CD4-positive, alpha-beta T cell treated with Interleukin-21 for 1 hour (primary cell): ENCODE measurements at regions not wholly inside any gene's neighbourhood (a gene's known extent, or its start where the extent isn't known, plus 50 kb on each side); places are given as distances from the start of the nearest gene placed in this dataset.
"Not testable (repeated sequence)": the region's sequence is repeated elsewhere in the genome, so short reads cannot be mapped to it uniquely, and the experiment has no call there.

Experiments used
- DNase-seq: peaks from one replicate; pipeline ENCODE4 v3.0.0-alpha.2; 2020

GRCh38 chr5:105630803-105631202 is 2039.9 kb downstream of the EFNA5 start:
- DNase-seq, result no peak

DNA sequence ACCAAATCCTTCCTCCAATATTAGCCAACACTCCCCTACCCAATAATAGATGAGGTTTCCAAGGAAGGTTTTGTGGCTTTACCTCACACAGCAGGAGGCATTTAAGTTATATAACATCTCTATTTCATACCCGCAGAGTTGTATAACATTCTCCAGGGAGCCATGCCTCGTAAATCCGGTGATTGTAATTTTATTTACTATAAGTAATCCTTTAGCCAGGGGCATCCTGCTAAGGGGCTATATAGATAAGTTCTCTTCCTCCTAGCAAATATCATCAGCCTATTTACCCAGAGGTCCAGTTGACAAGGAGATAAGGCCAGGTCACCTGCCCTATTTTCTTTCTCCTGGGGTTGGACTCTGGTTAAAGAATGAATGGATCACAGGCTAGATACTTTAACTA is 2051.0 kb downstream of the EFNA5 start:
- DNase-seq, result no peak

GRCh38 chr5:105617436-105618215 is 2053.1 kb downstream of the EFNA5 start:
- DNase-seq, result no peak

DNA sequence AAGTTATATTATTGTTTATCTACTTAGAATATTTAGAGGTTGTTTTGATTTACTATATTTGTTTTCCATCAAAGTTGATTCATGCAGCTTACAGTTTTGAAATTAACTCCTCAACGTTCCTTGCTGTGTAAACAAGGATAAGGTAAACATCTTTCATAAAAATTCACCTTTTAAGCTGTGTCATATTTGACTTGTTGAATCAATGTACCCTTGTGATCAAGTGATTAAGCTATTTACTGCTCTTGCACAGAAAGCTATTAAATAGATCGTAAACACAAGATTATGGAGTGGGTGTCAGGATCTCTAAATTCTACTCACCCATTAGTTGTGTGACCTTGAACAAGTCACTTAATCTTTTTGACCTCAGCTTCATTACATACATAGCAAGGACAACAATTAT is 2054.0 kb upstream of the NUDT12 start:
- no peak for DNase-seq

GRCh38 chr5:105602406-105602805 is 2039.8 kb upstream of the NUDT12 start:
- not testable (repeated sequence) for DNase-seq

DNA sequence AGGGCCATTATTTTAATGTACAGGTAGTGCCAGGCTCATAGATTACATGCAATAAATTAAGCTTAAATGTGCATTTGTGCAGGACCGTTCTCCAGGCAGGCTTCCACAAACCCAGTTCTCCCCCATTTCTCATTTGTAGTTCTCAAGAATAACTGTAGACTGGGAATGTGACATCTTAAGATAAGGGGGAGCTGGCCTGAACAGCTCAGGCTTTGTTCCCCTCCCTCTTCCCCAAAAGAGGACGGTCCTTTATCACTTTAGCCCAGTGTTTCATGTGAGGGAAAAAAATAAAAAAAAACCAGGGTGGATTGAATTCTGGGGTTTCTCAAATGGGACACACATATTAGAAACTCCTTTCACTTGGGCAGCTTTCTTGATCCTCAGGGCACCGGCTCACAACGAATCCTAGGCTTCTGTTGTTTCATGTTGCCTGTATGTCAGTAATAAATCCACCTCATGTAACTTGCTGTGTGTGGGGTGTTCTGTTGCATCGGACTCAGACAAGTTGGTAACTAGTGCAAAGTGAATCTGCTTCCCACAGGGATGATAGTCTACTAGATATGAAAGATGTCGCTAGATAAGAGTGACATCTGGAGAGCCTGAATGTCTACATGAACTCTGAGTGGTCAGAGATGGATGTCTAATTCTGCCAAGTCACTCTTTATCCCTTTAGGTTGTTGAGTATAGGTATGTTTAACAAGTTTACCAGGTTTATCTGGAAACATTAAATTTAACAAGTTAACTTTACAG is 2030.6 kb upstream of the NUDT12 start:
- DNase-seq, result no peak

- no peak for DNase-seq
Measured at GRCh38 chr5:105587963-105588662, 2025.5 kb upstream of the NUDT12 start.

GRCh38 chr5:105581988-105582690 is 2019.5 kb upstream of the NUDT12 start:
- no peak for DNase-seq

DNA sequence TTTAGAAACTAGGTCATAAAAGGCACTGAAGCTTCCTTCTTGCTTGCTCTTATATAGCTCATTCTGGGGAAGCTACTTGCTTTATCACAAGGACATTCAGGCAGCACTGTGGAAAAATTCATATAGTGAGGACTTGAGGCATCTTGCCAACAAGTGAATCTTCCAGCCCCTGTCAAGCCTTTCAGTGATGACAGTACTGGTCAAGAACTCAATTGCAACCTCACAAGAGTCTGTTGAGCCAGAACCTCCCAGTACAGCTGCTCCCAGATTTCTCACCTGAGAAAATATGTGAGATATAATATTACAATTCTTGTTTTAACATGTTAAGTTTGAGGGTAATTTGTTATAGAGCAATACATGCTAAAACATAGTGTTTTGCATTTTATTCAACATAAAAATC is 2011.0 kb upstream of the NUDT12 start:
- DNase-seq, result no peak

GRCh38 chr5:105565531-105565930 is 2002.9 kb upstream of the NUDT12 start:
- DNase-seq, result no peak

DNA sequence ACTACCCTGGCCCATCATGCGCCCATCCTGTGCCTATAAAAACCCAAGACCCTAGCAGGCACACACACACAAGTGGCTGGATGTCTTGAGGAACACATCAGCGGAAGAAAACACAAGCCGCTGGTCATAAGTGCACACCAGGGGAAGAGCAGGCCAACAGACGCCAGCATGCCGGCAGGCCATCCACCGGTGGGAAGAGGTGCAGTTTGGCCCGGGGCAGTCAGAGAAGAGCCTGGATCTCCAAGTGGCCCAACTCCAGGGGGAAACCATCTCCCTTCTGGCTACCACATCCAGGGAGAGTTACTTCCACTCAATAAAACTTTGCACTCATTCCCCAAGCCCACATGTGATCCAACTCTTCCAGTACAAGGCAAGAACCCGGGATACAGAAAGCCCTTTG is 2001.3 kb upstream of the NUDT12 start:
- DNase-seq, result no peak

GRCh38 chr5:105554568-105555169 is 1992.1 kb upstream of the NUDT12 start:
- no peak for DNase-seq

DNA sequence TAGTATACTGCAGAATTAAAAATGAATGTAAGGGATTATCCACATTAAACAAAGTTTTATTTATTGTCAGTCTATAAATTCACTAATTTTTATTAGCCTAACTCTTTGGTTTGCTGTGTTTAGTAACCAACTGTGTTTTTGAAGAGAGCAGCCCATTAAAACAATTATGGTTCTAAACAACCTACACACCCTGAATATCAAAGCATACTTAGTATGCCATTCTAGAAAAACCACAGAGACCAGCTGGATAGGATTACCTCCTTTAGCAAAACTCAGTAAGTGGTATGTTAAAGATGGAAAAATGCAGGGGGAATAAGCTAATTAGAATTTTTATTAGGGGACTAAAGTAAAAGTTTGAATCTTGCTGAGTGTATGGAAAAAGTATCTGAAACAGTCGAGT is 1981.7 kb upstream of the NUDT12 start:
- DNase-seq, result no peak

GRCh38 chr5:105536675-105537074 is 1974.1 kb upstream of the NUDT12 start:
- no peak for DNase-seq

- no peak for DNase-seq
Measured at GRCh38 chr5:105530716-105531261, 1968.2 kb upstream of the NUDT12 start.

DNA sequence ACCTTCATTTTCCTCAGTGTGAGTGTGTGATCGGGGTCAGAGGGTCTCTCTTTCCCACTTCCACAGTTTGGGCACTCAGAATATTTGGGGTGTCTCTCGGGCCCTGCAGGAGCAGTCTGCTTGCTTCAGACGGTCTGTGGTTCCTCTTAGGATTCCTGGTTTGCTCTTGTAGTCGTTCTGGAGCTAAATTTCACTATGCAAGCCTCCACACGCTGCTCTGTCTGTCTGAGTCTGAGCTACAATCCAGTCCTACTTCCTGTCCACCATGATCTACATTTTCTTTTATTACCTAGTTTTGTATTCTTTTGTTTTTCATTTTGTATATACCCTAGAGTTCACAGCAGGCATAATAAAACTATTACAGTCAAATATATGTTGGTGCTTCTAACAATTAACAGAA is 1967.3 kb upstream of the NUDT12 start:
- DNase-seq, result no peak

DNA sequence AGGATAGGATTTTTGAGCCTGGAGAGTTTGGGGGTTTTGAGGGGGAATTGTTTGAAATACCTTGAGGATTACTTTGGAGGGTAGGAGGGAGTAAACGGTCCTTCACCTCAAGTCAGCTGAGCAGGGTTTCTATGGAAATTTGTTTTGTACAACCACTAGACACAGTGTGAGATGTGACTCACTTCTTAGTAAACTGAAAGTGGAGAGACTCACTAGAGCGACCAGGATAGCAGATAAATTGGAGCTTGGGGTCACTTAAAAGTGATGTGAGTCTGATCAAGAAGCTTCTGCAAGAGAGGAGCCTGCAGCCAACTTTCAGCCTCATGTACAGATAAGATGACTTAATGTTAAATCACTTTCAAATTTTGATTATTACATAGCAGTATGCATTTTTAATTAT is 1945.9 kb upstream of the NUDT12 start:
- DNase-seq, result no peak

DNA sequence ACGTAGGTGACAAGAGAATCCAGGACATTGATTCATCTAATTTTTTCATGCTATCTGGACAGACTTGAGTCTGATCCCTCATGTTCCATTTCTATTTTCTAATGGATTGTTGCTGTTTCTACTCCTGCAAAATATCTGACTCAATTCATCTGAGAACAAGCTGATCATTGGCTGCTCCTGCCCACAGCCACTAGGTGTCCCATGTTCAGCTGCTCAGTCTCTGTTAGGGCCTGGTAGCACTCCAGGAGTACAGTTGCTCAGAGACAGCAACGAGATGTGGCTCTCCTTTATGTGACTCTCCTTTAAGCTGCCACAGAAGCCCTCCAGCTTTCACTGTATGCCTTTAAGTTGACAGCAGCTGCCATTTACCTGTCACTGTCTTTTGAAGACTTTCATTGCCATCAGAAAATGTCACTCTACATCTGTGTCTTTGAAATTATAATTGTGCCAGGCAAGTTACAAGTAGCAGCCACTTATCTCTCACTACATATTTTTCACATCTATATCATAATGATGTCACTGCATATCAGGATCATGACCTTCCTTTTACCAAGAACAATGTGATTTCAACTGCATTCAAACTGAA is 1944.2 kb upstream of the NUDT12 start:
- DNase-seq, result no peak

DNA sequence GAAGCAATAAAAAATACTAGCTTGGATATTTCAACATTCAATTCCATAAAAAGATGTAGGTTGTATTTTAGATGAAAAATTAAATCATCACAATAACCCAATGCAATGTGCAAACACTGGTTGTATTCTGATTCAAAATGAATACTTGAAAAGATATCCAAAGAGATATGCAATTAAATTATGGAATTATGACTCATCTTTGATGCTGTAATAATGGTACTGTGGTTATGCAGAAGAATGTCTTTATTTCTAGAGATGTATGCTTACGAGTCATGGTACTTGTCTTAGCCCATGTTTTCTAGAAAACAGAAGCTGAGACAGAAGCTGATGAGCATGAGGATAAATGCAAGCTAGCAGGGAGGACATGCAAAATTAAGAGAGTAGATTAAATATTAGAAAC is 1941.4 kb upstream of the NUDT12 start:
- DNase-seq, result no peak

DNA sequence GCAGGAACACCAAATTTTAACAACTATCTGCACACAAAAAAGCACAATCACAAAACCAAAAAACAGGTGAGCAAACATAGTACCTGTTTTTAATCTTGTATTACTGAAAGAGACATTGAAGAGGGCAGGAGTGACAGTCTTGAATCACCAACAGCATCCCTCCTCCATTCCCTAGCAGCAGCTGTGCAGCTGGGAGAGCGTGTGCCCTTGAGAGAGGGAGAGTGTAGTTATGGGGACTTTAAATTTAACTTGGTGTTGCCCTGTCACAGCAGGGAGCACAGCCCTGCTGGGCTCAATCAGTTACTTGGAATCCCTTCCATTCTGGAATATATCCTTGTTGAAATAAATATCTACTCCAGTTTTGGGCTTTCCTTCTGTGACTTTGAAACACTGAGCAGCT is 1938.7 kb upstream of the NUDT12 start:
- DNase-seq, result no peak

DNA sequence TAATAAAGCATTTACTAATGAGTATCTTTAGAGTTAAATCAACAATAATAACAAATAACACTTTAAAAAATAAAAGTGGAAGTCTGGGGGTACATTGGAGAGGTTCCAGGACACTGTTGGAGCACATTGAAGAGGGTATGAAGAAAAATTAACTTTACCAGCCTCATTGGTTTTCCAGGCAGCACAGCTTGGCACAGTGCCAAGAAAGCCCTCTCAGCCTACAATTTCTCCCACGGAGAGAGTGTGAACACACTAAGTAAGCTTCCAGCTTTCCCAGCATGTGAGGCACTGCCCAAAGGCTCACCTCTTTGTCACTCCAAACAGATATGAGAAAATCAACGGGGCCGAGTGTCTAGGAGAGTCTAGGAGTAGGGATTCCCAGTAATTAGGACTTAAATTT is 1912.8 kb upstream of the NUDT12 start:
- DNase-seq, result no peak

GRCh38 chr5:105462377-105462776 is 1899.8 kb upstream of the NUDT12 start:
- DNase-seq, result no peak
